ENCODE measurements at regions not wholly inside any gene's neighbourhood (a gene's known extent, or its start where the extent isn't known, plus 50 kb on each side); places are given as distances from the start of the nearest gene placed in this dataset.
"Not testable (repeated sequence)": the region's sequence is repeated elsewhere in the genome, so short reads cannot be mapped to it uniquely, and the experiment has no call there.

GRCh38 chr1:99496067-99496466 is 149.8 kb upstream of the PALMD start:
- Mint-ChIP-seq H3K36me3 (no peaks in the 10 kb centered on the region), H3K27me3 (ENCODE audit: low read depth in 3 of 3) (peaks cover 1 to 4% (median 1%) of the 10 kb centered on the region in 3 donors), H3K27ac (no peak overlapping the region), H3K9me3 (peaks cover 0 to 2% (median 0%) of the 10 kb centered on the region in 6 donors), H3K4me3 (no peak overlapping the region), H3K4me1 (no peaks in the 10 kb centered on the region)
- DNase-seq = no peak

DNA sequence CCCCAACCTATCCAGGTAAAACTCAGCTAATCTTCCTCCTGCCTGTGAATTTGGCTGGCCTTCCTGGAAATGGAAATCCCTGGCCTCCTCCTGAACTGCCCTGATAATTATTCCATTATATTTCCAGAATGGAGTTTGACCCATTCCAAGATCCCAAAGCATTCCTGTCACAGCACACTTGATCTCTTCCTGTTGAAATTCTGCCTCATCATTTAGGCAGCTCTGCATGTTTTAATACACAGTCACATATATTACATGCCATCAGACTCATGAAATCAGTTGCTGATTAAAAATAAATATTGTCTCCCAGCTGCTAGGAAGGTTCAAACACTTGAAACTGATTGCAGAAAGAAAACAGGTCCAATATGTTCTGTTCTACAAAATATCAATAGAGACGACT is 148.2 kb upstream of the PALMD start:
- no peaks in the 10 kb centered on the region for H3K4me1 Mint-ChIP-seq

GRCh38 chr1:99500541-99500940 is 145.4 kb upstream of the PALMD start:
- DNase-seq = no peak
- Mint-ChIP-seq H3K4me3 (no peak overlapping the region), H3K27me3 (ENCODE audit: low read depth in 3 of 3) (peaks cover under 1 to 11% (median 1%) of the 10 kb centered on the region in 3 donors), H3K27ac (no peak overlapping the region), H3K36me3 (no peaks in the 10 kb centered on the region), H3K4me1 (no peaks in the 10 kb centered on the region), H3K9me3 (peaks cover 0 to 2% (median 0%) of the 10 kb centered on the region in 6 donors)

More for the DNA sequence above, 148.2 kb upstream of the PALMD start:
- H3K9me3 Mint-ChIP-seq = peaks cover 0 to 2% (median 0%) of the 10 kb centered on the region in 6 donors
- H3K27me3 Mint-ChIP-seq (ENCODE audit: low read depth in 3 of 3) = peaks cover 1 to 4% (median 1%) of the 10 kb centered on the region in 3 donors
- no peaks in the 10 kb centered on the region for H3K36me3 Mint-ChIP-seq
- DNase-seq = no peak
- no peak overlapping the region for H3K27ac Mint-ChIP-seq
- H3K4me3 Mint-ChIP-seq = no peak overlapping the region

- Mint-ChIP-seq H3K4me1 (no peaks in the 10 kb centered on the region), H3K27me3 (ENCODE audit: low read depth in 3 of 3) (peaks cover 0 to 10% (median 1%) of the 10 kb centered on the region in 3 donors), H3K4me3 (no peak overlapping the region), H3K36me3 (no peaks in the 10 kb centered on the region), H3K9me3 (peaks cover 0 to 5% (median 2%) of the 10 kb centered on the region in 6 donors), H3K27ac (no peak overlapping the region)
- DNase-seq = no peak
These were observed 144.0 kb upstream of the PALMD start for GRCh38 chr1:99501871-99502270.

DNA sequence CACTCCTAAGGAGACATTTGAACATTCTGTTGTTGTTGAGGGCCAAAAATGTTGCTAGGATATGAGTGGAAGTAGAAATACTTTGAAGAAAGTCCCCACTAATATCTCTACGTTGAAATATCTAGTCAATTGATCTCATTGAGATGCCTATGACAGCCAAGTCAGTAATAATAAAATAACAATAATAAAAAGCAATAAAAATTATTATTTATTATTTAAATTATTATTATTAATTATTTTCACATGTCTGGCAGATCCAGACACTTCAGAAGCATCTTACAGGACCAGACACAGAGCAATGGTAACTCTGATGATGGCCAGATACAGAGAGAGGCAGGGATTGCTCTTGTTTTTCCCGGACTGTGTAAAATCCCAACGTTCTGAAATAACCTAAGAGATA is 143.5 kb upstream of the PALMD start:
- Mint-ChIP-seq H3K36me3 (no peaks in the 10 kb centered on the region), H3K4me3 (no peak overlapping the region), H3K27me3 (ENCODE audit: low read depth in 3 of 3) (peaks cover 0 to 10% (median 1%) of the 10 kb centered on the region in 3 donors), H3K9me3 (peaks cover 0 to 8% (median 6%) of the 10 kb centered on the region in 6 donors), H3K27ac (no peak overlapping the region), H3K4me1 (no peaks in the 10 kb centered on the region)
- DNase-seq = no peak

DNA sequence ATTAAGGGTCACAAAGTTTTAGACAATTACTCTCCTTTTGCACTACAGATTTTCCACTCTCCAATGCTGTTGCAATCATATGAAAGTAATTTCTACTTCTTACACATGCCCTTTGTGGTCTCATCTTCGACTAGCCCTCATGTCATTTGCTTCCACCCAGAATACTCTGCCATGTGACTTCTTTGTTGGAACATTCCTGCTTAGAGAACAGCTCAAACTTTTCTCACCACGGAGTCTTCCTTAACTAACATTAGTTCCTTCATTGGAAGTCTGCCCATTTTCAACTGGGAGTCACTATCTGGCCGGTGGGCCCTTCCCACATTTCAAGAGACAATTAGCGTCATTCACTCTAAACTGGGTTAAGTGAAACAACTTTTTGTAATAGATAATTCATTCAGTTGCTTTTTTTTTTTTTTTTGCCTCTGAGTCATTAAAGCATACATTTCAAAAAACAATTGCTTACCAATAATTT is 142.6 kb upstream of the PALMD start:
- Mint-ChIP-seq H3K4me1 (no peaks in the 10 kb centered on the region), H3K27me3 (ENCODE audit: low read depth in 3 of 3) (peaks cover 0 to 10% (median 1%) of the 10 kb centered on the region in 3 donors), H3K9me3 (peaks cover 0 to 8% (median 6%) of the 10 kb centered on the region in 6 donors), H3K36me3 (no peaks in the 10 kb centered on the region), H3K27ac (no peak overlapping the region), H3K4me3 (no peak overlapping the region)
- no peak for DNase-seq

DNA sequence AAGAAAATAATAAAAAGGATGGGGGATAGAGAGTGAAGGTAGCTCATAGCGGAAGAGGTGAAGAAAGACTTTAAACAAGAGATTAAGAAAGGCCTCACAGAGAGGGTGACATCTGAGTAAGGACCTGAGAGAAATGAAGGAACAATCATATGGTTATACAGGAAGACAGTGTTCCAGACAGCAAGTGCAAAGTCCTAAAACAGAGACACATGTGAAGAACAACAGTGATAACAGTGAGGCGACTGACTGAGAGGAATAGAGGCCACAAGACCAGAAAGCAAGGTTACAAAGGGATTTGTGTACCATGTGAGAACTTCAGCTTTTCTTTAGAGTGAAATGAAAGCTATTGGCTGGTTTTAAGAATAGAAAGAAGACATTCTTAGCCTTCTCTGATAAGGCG is 141.6 kb upstream of the PALMD start:
- DNase-seq = no peak

DNA sequence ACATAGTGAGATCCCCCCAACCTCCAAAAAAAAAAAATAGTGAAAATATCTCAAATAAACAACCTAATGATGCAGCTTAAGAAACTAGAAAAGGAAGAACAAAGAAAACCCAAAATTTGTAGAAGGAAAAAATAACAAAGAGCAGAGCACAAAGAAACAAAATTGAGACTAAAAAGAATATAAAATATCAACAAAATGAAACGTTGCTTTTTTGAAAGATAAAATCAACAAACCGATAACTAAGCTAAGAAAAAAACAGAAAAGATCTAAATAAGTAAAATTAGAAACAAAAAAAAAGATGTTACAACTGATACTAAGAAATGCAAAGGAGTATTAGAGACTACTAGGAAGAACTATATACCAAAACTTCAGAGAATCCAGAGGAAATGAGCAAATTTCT is 139.3 kb upstream of the PALMD start:
- no peak for DNase-seq
- peaks cover 2 to 11% (median 2%) of the 10 kb centered on the region in 3 donors for H3K27me3 Mint-ChIP-seq (ENCODE audit: low read depth in 3 of 3)
- H3K9me3 Mint-ChIP-seq = peaks cover 0 to 12% (median 6%) of the 10 kb centered on the region in 6 donors
- no peaks in the 10 kb centered on the region for H3K4me1 Mint-ChIP-seq
- no peak overlapping the region for H3K4me3 Mint-ChIP-seq
- no peaks in the 10 kb centered on the region for H3K36me3 Mint-ChIP-seq
- H3K27ac Mint-ChIP-seq = no peak overlapping the region

More for the DNA sequence above, 141.6 kb upstream of the PALMD start:
- Mint-ChIP-seq H3K4me1 (no peaks in the 10 kb centered on the region), H3K36me3 (no peaks in the 10 kb centered on the region), H3K4me3 (no peak overlapping the region), H3K27ac (no peak overlapping the region), H3K9me3 (peaks cover 0 to 10% (median 6%) of the 10 kb centered on the region in 6 donors), H3K27me3 (ENCODE audit: low read depth in 3 of 3) (peaks cover 0 to 10% (median 1%) of the 10 kb centered on the region in 3 donors)

- H3K4me1 Mint-ChIP-seq, H3K36me3 Mint-ChIP-seq, DNase-seq, H3K27ac Mint-ChIP-seq, H3K4me3 Mint-ChIP-seq: not testable (repeated sequence)
- Mint-ChIP-seq H3K9me3 (peaks cover 0 to 12% (median 6%) of the 10 kb centered on the region in 6 donors), H3K27me3 (ENCODE audit: low read depth in 3 of 3) (peaks cover 2 to 11% (median 4%) of the 10 kb centered on the region in 3 donors)
These were observed 138.5 kb upstream of the PALMD start for GRCh38 chr1:99507446-99507845.

- no peak overlapping the region for H3K27ac Mint-ChIP-seq
- no peak overlapping the region for H3K4me3 Mint-ChIP-seq
- no peaks in the 10 kb centered on the region for H3K36me3 Mint-ChIP-seq
- H3K27me3 Mint-ChIP-seq (ENCODE audit: low read depth in 3 of 3) = peaks cover 2 to 13% (median 4%) of the 10 kb centered on the region in 3 donors
- H3K9me3 Mint-ChIP-seq = peaks cover 0 to 12% (median 6%) of the 10 kb centered on the region in 6 donors
- no peak for DNase-seq
- H3K4me1 Mint-ChIP-seq = no peaks in the 10 kb centered on the region
These were observed 137.8 kb upstream of the PALMD start for GRCh38 chr1:99507906-99508732.

DNA sequence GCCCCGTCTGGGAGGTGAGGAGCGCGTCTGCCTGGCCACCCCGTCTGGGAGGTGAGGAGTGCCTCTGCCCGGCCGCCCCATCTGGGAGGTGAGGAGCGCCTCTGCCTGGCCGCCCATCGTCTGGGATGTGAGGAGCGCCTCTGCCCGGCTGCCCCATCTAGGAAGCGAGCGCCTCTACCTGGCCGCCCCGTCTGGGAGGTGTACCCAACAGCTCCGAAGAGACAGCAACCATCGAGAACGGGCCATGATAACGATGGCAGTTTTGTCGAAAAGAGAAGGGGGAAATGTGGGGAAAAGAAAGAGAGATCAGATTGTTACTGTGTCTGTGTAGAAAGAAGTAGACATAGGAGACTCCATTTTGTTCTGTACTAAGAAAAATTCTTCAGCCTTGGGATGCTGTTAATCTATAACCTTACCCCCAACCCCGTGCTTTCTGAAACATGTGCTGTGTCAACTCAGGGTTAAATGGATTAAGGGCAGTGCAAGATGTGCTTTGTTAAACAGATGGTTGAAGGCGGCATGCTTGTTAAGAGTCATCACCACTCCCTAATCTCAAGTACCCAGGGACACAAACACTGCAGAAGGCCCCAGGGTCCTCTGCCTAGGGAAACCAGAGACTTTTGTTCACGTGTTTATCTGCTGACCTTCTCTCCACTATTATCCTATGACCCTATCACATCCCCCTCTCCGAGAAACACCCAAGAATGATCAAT is 137.0 kb upstream of the PALMD start:
- H3K4me1 Mint-ChIP-seq, DNase-seq, H3K36me3 Mint-ChIP-seq, H3K4me3 Mint-ChIP-seq, H3K27ac Mint-ChIP-seq: not testable (repeated sequence)
- Mint-ChIP-seq H3K9me3 (peaks cover 0 to 12% (median 6%) of the 10 kb centered on the region in 6 donors), H3K27me3 (ENCODE audit: low read depth in 3 of 3) (peaks cover 2 to 12% (median 4%) of the 10 kb centered on the region in 3 donors)

GRCh38 chr1:99514823-99515552 is 130.9 kb upstream of the PALMD start:
- DNase-seq; H3K27me3 Mint-ChIP-seq (ENCODE audit: low read depth in 3 of 3); H3K4me3 Mint-ChIP-seq; H3K27ac Mint-ChIP-seq; H3K4me1 Mint-ChIP-seq; H3K9me3 Mint-ChIP-seq; H3K36me3 Mint-ChIP-seq: not testable (repeated sequence)

DNA sequence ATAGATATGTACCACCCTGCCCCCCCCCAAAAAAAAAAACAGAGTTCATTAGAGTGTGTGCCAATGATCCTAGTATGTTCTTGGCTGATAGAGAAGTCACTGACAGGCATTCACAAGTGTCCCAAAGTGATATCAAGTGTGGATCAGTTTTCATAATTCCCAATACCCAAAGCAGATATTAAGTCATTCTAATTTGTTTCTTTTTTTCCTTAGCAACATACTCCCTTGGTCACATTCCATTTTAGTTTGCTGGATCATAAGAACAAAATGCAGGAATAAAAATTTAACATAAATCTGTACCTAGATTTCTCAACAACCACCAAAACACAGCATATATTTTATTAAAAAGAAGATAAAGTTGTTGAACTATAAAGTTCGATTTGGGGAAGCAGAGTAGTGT is 129.8 kb upstream of the PALMD start:
- no peak for DNase-seq
- H3K4me3 Mint-ChIP-seq = no peak overlapping the region
- H3K27ac Mint-ChIP-seq = no peak overlapping the region
- H3K4me1 Mint-ChIP-seq = no peaks in the 10 kb centered on the region
- H3K9me3 Mint-ChIP-seq = peaks cover 0 to 6% (median 2%) of the 10 kb centered on the region in 6 donors
- H3K36me3 Mint-ChIP-seq = no peaks in the 10 kb centered on the region
- peaks cover 2 to 4% (median 3%) of the 10 kb centered on the region in 3 donors for H3K27me3 Mint-ChIP-seq (ENCODE audit: low read depth in 3 of 3)

All from immature natural killer cell (primary cell).